K562 (cell line): ENCODE measurements at regions not wholly inside any gene's neighbourhood (a gene's known extent, or its start where the extent isn't known, plus 50 kb on each side); places are given as distances from the start of the nearest gene placed in this dataset.

Experiments used
- DEAF1 ChIP-seq: fragments of 450-650 bp; formaldehyde crosslinking; IDR thresholded peaks from 2 replicates; pipeline ENCODE4 v1.4.0; 2020; ENCODE audit warnings: mild to moderate bottlenecking, moderate library complexity
- HCFC1 ChIP-seq: IDR thresholded peaks from 2 replicates; pipeline ENCODE4 v1.6.1; 2012; ENCODE audit warnings: low read depth, low read length, improper control_type of control experiment
- HOXB6 ChIP-seq: fragments of 250-450 bp; sonication (Bioruptor Pico); IDR thresholded peaks from 2 replicates; pipeline ENCODE4 v1.5.1; 2022; ENCODE audit warnings: mild to moderate bottlenecking, borderline replicate concordance
- PRDM10 ChIP-seq: fragments of 450-650 bp; IDR thresholded peaks from 2 replicates; pipeline ENCODE4 v1.6.1; 2018; ENCODE audit not compliant: partially characterized antibody

GRCh38 chr1:23611601-23612327 is 52.5 kb upstream of the ID3 start:
- TF ChIP-seq DEAF1 (CRISPR knock-in tag) (no peak), HCFC1 (no peak), HOXB6 (CRISPR knock-in tag) (no peak), PRDM10 (no peak)
